CD4-positive, alpha-beta T cell (primary cell): ENCODE measurements at regions not wholly inside any gene's neighbourhood (a gene's known extent, or its start where the extent isn't known, plus 50 kb on each side); places are given as distances from the start of the nearest gene placed in this dataset.

Source experiments
- ATAC-seq: fragments of 200-7000 bp; cut with Tn5 transposase; one replicate; pipeline ENCODE4 v1.10.0; 2022; ENCODE audit warnings: mild to moderate bottlenecking; ENCODE audit not compliant: poor library complexity
- CTCF ChIA-PET: fragments of 350-600 bp; sonication (Branson Sonifier 250); formaldehyde crosslinking; loops from one replicate; lab custom pipeline; 2021; ENCODE audit warnings: antibody characterized with exemption, inconsistent platforms; lab: Charles Lee
- POLR2A ChIA-PET: fragments of 350-600 bp; sonication (Branson Sonifier 250); formaldehyde crosslinking; loops from one replicate; lab custom pipeline; 2021; ENCODE audit warnings: antibody characterized with exemption, inconsistent platforms; lab: Charles Lee
- DNase-seq, 14 experiments: peaks; one replicate each; pipeline ENCODE4 v3.0.0-alpha.2; 2013 to 2020; ENCODE audit warnings: mixed read lengths in 2 of 14
- H3K27ac ChIP-seq, 2 donors: one replicate each; pipeline versions ENCODE4 v1.5.1 to v1.7.0; 2013; ENCODE audit warnings: low read length in 2 of 2, low read depth in 1 of 2, mild to moderate bottlenecking in 1 of 2
- H3K27me3 ChIP-seq, 2 experiments: 1 replicate in 1 of 2; 2 replicates in 1 of 2; pipeline versions ENCODE4 v1.6.1 to v1.7.0; 2013; ENCODE audit warnings: low read length in 2 of 2, control low read depth in 1 of 2, mild to moderate bottlenecking in 1 of 2, moderate library complexity in 1 of 2; ENCODE audit not compliant: insufficient read depth in 2 of 2, control insufficient read depth in 1 of 2
- H3K36me3 ChIP-seq: one replicate; pipeline ENCODE4 v1.6.1; 2013; ENCODE audit warnings: low read length, control low read depth; ENCODE audit not compliant: insufficient read depth
- H3K4me1 ChIP-seq: one replicate; pipeline ENCODE4 v1.6.1; 2013; ENCODE audit warnings: low read length, control low read depth; ENCODE audit not compliant: insufficient read depth
- H3K4me3 ChIP-seq: one replicate; pipeline ENCODE4 v1.5.1; 2013; ENCODE audit warnings: mild to moderate bottlenecking, low read length, moderate library complexity
- H3K9me3 ChIP-seq, 2 experiments: 1 replicate in 1 of 2; 2 replicates in 1 of 2; pipeline versions ENCODE4 v1.6.1 to v1.7.0; 2013; ENCODE audit warnings: low read length in 2 of 2, mild to moderate bottlenecking in 2 of 2, control low read depth in 1 of 2, moderate library complexity in 1 of 2; ENCODE audit not compliant: control insufficient read depth in 1 of 2, insufficient read depth in 1 of 2
- H3K27ac Mint-ChIP-seq: one replicate; pipeline ENCODE4 v1.8.0; 2020; ENCODE audit warnings: mixed read lengths
- H3K27me3 Mint-ChIP-seq: one replicate; pipeline ENCODE4 v1.8.0; 2021; ENCODE audit warnings: mixed read lengths
- H3K36me3 Mint-ChIP-seq: one replicate; pipeline ENCODE4 v1.8.0; 2021; ENCODE audit warnings: low read depth, mixed read lengths
- H3K4me1 Mint-ChIP-seq: one replicate; pipeline ENCODE4 v1.8.0; 2021; ENCODE audit warnings: low read depth, mixed read lengths
- H3K4me3 Mint-ChIP-seq: one replicate; pipeline ENCODE4 v1.8.0; 2020; ENCODE audit warnings: mild to moderate bottlenecking, mixed read lengths
- H3K9me3 Mint-ChIP-seq: one replicate; pipeline ENCODE4 v1.8.0; 2020; ENCODE audit warnings: mixed read lengths
- intact Hi-C, 2 experiments: fragments of 100-400 bp; cut with DNase I in 1 of 2; cut with micrococcal nuclease in 1 of 2; formaldehyde crosslinking; loops; one replicate each; pipeline versions ENCODE4 v1.15.1 to v1.9.0; 2023 to 2025; cut with DNase I, micrococcal nuclease
- TF ChIP-seq, protein P1 (sequence below): fragments of 200-600 bp; IDR thresholded peaks from one replicate; pipeline ENCODE4 v1.8.0; 2022; ENCODE audit warnings: antibody characterized with exemption, mild to moderate bottlenecking

GRCh38 chr10:29199339-29199738 lies 89.5 kb upstream of the LYZL1 start:
- Histone ChIP-seq H3K4me3 (no peak overlapping the region), H3K27me3 (no peaks in the 10 kb centered on the region), H3K36me3 (no peaks in the 10 kb centered on the region), H3K27ac (no peak overlapping the region), H3K9me3 (no peaks in the 10 kb centered on the region), H3K4me1 (no peaks in the 10 kb centered on the region)
- CTCF ChIA-PET: no interaction called here
- no peak for DNase-seq
- ATAC-seq: no peak
- intact Hi-C loops: no loop called here
- Mint-ChIP-seq H3K4me1 (no peaks in the 10 kb centered on the region), H3K27me3 (peaks cover 28% of the 10 kb centered on the region), H3K4me3 (no peak overlapping the region), H3K9me3 (no peaks in the 10 kb centered on the region), H3K36me3 (no peaks in the 10 kb centered on the region), H3K27ac (no peak overlapping the region)
- TF ChIP-seq, protein P1, sequence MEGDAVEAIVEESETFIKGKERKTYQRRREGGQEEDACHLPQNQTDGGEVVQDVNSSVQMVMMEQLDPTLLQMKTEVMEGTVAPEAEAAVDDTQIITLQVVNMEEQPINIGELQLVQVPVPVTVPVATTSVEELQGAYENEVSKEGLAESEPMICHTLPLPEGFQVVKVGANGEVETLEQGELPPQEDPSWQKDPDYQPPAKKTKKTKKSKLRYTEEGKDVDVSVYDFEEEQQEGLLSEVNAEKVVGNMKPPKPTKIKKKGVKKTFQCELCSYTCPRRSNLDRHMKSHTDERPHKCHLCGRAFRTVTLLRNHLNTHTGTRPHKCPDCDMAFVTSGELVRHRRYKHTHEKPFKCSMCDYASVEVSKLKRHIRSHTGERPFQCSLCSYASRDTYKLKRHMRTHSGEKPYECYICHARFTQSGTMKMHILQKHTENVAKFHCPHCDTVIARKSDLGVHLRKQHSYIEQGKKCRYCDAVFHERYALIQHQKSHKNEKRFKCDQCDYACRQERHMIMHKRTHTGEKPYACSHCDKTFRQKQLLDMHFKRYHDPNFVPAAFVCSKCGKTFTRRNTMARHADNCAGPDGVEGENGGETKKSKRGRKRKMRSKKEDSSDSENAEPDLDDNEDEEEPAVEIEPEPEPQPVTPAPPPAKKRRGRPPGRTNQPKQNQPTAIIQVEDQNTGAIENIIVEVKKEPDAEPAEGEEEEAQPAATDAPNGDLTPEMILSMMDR: no peak
- POLR2A ChIA-PET: no interaction called here

- Histone ChIP-seq H3K4me1 (no peaks in the 10 kb centered on the region), H3K4me3 (no peak overlapping the region), H3K27me3 (no peaks in the 10 kb centered on the region), H3K27ac (no peak overlapping the region), H3K36me3 (no peaks in the 10 kb centered on the region), H3K9me3 (no peaks in the 10 kb centered on the region)
- intact Hi-C loops: no loop called here
- ATAC-seq: no peak
- no peak for DNase-seq
- Mint-ChIP-seq H3K27me3 (peaks cover 34% of the 10 kb centered on the region), H3K4me1 (no peaks in the 10 kb centered on the region), H3K9me3 (no peaks in the 10 kb centered on the region), H3K4me3 (no peak overlapping the region), H3K27ac (no peak overlapping the region), H3K36me3 (no peaks in the 10 kb centered on the region)
- ChIA-PET CTCF (no interaction called here), POLR2A (no interaction called here)
- TF ChIP-seq, protein P1: no peak
Observed at GRCh38 chr10:29199941-29200679, 88.8 kb upstream of the LYZL1 start.

DNA sequence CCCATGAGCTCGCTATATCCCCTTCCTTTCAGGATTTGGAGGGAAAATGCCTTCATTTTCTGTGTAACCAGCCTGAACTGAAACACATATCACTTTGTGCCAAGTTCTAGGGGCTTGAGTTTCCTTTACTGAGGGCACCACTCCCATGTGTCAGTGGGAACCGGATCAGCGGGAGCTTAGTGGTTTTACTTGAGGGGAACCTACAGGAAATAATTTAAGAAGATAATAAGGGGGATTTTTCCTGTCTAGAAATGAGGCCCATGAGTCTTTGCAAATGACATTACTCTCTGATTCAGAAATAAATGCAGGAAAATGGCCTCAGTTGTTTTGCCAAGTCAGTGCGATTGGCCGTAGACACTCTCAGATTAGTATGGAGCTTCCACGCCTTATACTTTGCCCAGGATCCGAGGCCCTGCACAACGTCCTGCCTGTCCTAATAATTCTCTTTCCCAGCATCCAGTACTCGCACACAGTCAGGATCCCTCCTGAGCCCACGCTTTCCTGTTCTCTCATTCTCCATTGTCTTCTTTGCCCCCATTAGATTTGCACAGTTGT lies 86.4 kb upstream of the LYZL1 start:
- CTCF ChIA-PET: no interaction called here
- Histone ChIP-seq H3K27ac (no peak overlapping the region), H3K4me1 (no peaks in the 10 kb centered on the region), H3K36me3 (no peaks in the 10 kb centered on the region), H3K9me3 (no peaks in the 10 kb centered on the region), H3K4me3 (no peak overlapping the region), H3K27me3 (peaks cover 0 to 4% of the 10 kb centered on the region in 2 experiments)
- POLR2A ChIA-PET: no interaction called here
- Mint-ChIP-seq H3K36me3 (no peaks in the 10 kb centered on the region), H3K27me3 (peaks cover 34% of the 10 kb centered on the region), H3K4me3 (no peak overlapping the region), H3K9me3 (no peaks in the 10 kb centered on the region), H3K4me1 (no peaks in the 10 kb centered on the region), H3K27ac (no peak overlapping the region)
- ATAC-seq (no peak), DNase-seq (no peak)
- intact Hi-C loops: no loop called here
- TF ChIP-seq, protein P1: no peak
